ENCODE measurements at regions not wholly inside any gene's neighbourhood (a gene's known extent, or its start where the extent isn't known, plus 50 kb on each side); places are given as distances from the start of the nearest gene placed in this dataset.

DNA sequence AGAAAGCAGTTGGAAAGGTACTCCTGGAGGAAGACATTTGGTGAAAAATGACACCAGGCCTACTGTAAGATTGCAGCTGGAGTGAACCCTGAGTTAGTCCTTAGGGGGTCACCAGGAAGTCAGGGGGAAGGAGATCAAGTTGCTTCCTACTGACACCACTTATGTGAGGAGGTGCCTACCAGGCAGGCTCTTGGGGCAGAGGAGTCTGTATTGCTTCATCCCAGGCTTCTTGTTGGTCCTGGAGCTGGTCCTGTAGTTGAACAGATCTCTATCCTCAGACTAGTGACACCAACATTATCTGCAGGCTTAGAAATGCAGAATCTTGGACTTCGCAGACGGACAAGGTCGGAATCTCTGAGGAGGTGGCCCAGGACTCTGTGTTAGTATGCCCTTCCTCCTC lies 116.0 kb upstream of the ARGLU1 start:
- TF ChIP-seq, protein P1, sequence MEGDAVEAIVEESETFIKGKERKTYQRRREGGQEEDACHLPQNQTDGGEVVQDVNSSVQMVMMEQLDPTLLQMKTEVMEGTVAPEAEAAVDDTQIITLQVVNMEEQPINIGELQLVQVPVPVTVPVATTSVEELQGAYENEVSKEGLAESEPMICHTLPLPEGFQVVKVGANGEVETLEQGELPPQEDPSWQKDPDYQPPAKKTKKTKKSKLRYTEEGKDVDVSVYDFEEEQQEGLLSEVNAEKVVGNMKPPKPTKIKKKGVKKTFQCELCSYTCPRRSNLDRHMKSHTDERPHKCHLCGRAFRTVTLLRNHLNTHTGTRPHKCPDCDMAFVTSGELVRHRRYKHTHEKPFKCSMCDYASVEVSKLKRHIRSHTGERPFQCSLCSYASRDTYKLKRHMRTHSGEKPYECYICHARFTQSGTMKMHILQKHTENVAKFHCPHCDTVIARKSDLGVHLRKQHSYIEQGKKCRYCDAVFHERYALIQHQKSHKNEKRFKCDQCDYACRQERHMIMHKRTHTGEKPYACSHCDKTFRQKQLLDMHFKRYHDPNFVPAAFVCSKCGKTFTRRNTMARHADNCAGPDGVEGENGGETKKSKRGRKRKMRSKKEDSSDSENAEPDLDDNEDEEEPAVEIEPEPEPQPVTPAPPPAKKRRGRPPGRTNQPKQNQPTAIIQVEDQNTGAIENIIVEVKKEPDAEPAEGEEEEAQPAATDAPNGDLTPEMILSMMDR (conservative IDR thresholded peaks at IDR 0.05; ENCODE audit: low read length), result no peak
- no peak for TF ChIP-seq EZH2phosphoT487 (IDR thresholded peaks at IDR 0.05; ENCODE audit: borderline replicate concordance)
